ENCODE measurements at regions not wholly inside any gene's neighbourhood (a gene's known extent, or its start where the extent isn't known, plus 50 kb on each side); places are given as distances from the start of the nearest gene placed in this dataset.
A peak's percentile ranks its signal among the peaks of the same experiment; 100 is the strongest.

GRCh38 chr4:37073226-37073840 is 171.2 kb upstream of the NWD2 start (continued):
- TF ChIP-seq ZNF318 (IDR thresholded peaks at IDR 0.05; ENCODE audit: borderline replicate concordance in 1 of 2, low read depth in 1 of 2), result peak in 1 of 2 experiments; percentile 56; a peak in 1 of 4 replicates
- TF ChIP-seq ATF7 (IDR thresholded peaks at IDR 0.05), result no peak
- TF ChIP-seq PHF8 (IDR thresholded peaks at IDR 0.05; ENCODE audit: borderline replicate concordance, low read length), result 0 out of 2 replicates have a peak, but pooled peaks have one; percentile 15
- TF ChIP-seq TAF7 (tag; IDR thresholded peaks at IDR 0.05), result 0 out of 2 replicates have a peak, but pooled peaks have one; percentile 44
- TF ChIP-seq, protein P1, sequence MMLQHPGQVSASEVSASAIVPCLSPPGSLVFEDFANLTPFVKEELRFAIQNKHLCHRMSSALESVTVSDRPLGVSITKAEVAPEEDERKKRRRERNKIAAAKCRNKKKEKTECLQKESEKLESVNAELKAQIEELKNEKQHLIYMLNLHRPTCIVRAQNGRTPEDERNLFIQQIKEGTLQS (IDR thresholded peaks at IDR 0.05), result peak; percentile 54
- TF ChIP-seq, protein P1 (CRISPR knock-in tag; conservative IDR thresholded peaks at IDR 0.05), result no peak
- TF ChIP-seq CC2D1A (IDR thresholded peaks at IDR 0.05), result peak; percentile 31; the same call in 1 of the 2 replicates
- peak; percentile 55 for TF ChIP-seq RBBP5 (IDR thresholded peaks at IDR 0.05; ENCODE audit: borderline replicate concordance, insufficient read depth, low read length, poor library complexity, severe bottlenecking)
